Neuronal stem cell (in vitro differentiated cells): ENCODE measurements at regions not wholly inside any gene's neighbourhood (a gene's known extent, or its start where the extent isn't known, plus 50 kb on each side); places are given as distances from the start of the nearest gene placed in this dataset.
A peak's percentile ranks its signal among the peaks of the same experiment; 100 is the strongest.

ENCODE experiments used
- DNase-seq: peaks from one replicate; pipeline ENCODE4 v3.0.0-alpha.2; 2013; ENCODE audit warnings: low spot score
- H2AFZ ChIP-seq: one replicate; pipeline ENCODE4 v1.6.1; 2013; ENCODE audit warnings: mild to moderate bottlenecking, low read length, inconsistent platforms
- H2AK5ac ChIP-seq: 2 replicates; pipeline ENCODE4 v1.6.1; 2013; ENCODE audit warnings: low read depth, mild to moderate bottlenecking, inconsistent platforms, low read length, moderate library complexity, mixed read lengths
- H2BK120ac ChIP-seq: 2 replicates; pipeline ENCODE4 v1.6.1; 2013; ENCODE audit warnings: low read depth, mild to moderate bottlenecking, inconsistent platforms, low read length, moderate library complexity, mixed read lengths
- H2BK12ac ChIP-seq: one replicate; pipeline ENCODE4 v1.6.1; 2013; ENCODE audit warnings: low read length, inconsistent platforms
- H2BK15ac ChIP-seq: 2 replicates; pipeline ENCODE4 v1.6.1; 2013; ENCODE audit warnings: mild to moderate bottlenecking, low read length, inconsistent platforms, mixed read lengths
- H2BK5ac ChIP-seq: one replicate; pipeline ENCODE4 v1.6.1; 2013; ENCODE audit warnings: inconsistent platforms, mild to moderate bottlenecking, low read length, moderate library complexity
- H3K14ac ChIP-seq: one replicate; pipeline ENCODE4 v1.6.1; 2013; ENCODE audit warnings: low read length, inconsistent platforms
- H3K18ac ChIP-seq: 2 replicates; pipeline ENCODE4 v1.6.1; 2013; ENCODE audit warnings: low read length, inconsistent platforms
- H3K23ac ChIP-seq: 2 replicates; pipeline ENCODE4 v1.6.1; 2013; ENCODE audit warnings: low read depth, mild to moderate bottlenecking, mixed read lengths, low read length, inconsistent platforms; ENCODE audit not compliant: poor library complexity
- H3K27ac ChIP-seq: replicated peaks from 3 replicates; pipeline ENCODE4 v1.5.1; 2013; ENCODE audit warnings: low read length, inconsistent platforms
- H3K27me3 ChIP-seq, 3 experiments: 2 replicates each; pipeline ENCODE4 v1.6.1; 2013; ENCODE audit warnings: low read length in 3 of 3, mild to moderate bottlenecking in 2 of 3, inconsistent platforms in 1 of 3, low read depth in 1 of 3, mixed read lengths in 1 of 3, moderate library complexity in 1 of 3; ENCODE audit not compliant: control insufficient read depth in 3 of 3, insufficient read depth in 3 of 3
- H3K36me3 ChIP-seq, 2 donors: replicated peaks in 1 of 2; 2 replicates each; pipeline ENCODE4 v1.6.1; 2013; ENCODE audit warnings: low read length in 2 of 2; ENCODE audit not compliant: control insufficient read depth in 2 of 2, insufficient read depth in 2 of 2
- H3K4ac ChIP-seq: 2 replicates; pipeline ENCODE4 v1.6.1; 2013; ENCODE audit warnings: inconsistent platforms, mild to moderate bottlenecking, low read length, moderate library complexity
- H3K4me1 ChIP-seq, 2 donors: 1 replicate in 1 of 2; 2 replicates in 1 of 2; pipeline ENCODE4 v1.6.1; 2013; ENCODE audit warnings: low read length in 2 of 2, low read depth in 1 of 2; ENCODE audit not compliant: control insufficient read depth in 2 of 2, insufficient read depth in 1 of 2
- H3K4me2 ChIP-seq: one replicate; pipeline ENCODE4 v1.6.1; 2013; ENCODE audit warnings: mild to moderate bottlenecking, low read length, inconsistent platforms; ENCODE audit not compliant: insufficient read depth, poor library complexity, severe bottlenecking
- H3K4me3 ChIP-seq, 2 donors: 2 replicates each; pipeline ENCODE4 v1.5.1; 2013; ENCODE audit warnings: low read length in 2 of 2, mild to moderate bottlenecking in 2 of 2, inconsistent platforms in 1 of 2, moderate library complexity in 1 of 2
- H3K79me1 ChIP-seq: one replicate; pipeline ENCODE4 v1.6.1; 2013; ENCODE audit warnings: low read depth, mild to moderate bottlenecking, inconsistent platforms, low read length, moderate library complexity
- H3K9ac ChIP-seq: one replicate; pipeline ENCODE4 v1.6.1; 2013; ENCODE audit warnings: mild to moderate bottlenecking, low read depth, low read length, inconsistent platforms; ENCODE audit not compliant: poor library complexity
- H3K9me3 ChIP-seq, 2 donors: replicated peaks in 1 of 2; 2 replicates each; pipeline versions ENCODE3 to v1.6.1; 2013; ENCODE audit warnings: low read length in 2 of 2, mild to moderate bottlenecking in 2 of 2, inconsistent platforms in 1 of 2, low read depth in 1 of 2, mixed read lengths in 1 of 2, moderate library complexity in 1 of 2; ENCODE audit not compliant: control insufficient read depth in 2 of 2, insufficient read depth in 1 of 2
- H4K8ac ChIP-seq: one replicate; pipeline ENCODE4 v1.6.1; 2013; ENCODE audit warnings: low read depth, mild to moderate bottlenecking, inconsistent platforms, low read length, moderate library complexity
- H4K91ac ChIP-seq: one replicate; pipeline ENCODE4 v1.6.1; 2013; ENCODE audit warnings: low read length, low read depth, mild to moderate bottlenecking, inconsistent platforms; ENCODE audit not compliant: poor library complexity
- WGBS, 2 donors: extraction: QIAGEN DNeasy Blood & Tissue Kit; methylation state at CpG; one replicate each; pipeline ENCODE4 v1.1.7; 2013; ENCODE audit warnings: missing lambda C conversion rate in 2 of 2, mixed read lengths in 1 of 2; ENCODE audit not compliant: insufficient read length in 2 of 2, insufficient replicate concordance in 1 of 2; ENCODE audit errors: extremely low coverage in 2 of 2; 5-methylcytosine and 5-hydroxymethylcytosine counted together

DNA sequence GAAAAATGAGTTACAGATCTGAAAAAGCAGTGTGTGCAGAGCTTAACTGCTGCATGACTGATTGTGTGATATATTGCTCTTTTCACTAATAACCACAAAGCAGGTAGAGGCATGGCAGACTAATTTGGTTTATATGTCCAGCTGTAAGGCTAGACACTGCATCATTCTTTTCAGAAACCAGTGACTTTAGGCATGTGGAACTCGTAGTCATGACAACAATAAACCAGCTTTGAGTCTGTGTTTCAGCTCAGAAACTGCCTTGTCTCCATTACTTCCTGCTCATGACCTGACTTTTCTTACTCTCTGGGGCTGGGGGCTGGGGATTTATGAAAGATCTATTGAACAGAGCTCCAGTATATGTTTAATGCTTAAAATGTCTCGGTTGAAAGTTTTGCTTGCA lies 146.8 kb upstream of the LRIG3 start:
- Histone ChIP-seq H3K14ac (no peak overlapping the region), H2AFZ (no peak overlapping the region), H3K27ac (no peak overlapping the region), H2BK15ac (no peak overlapping the region), H3K4ac (no peak overlapping the region), H2AK5ac (no peak overlapping the region), H3K79me1 (no peaks in the 10 kb centered on the region), H3K4me3 (no peak overlapping the region), H3K4me2 (no peak overlapping the region), H3K36me3 (no peaks in the 10 kb centered on the region), H3K23ac (no peak overlapping the region), H2BK5ac (no peak overlapping the region), H4K91ac (no peak overlapping the region), H2BK12ac (no peak overlapping the region), H3K27me3 (no peaks in the 10 kb centered on the region), H4K8ac (no peak overlapping the region), H3K4me1 (peaks cover 3 to 18% of the 10 kb centered on the region in 2 donors), H3K9ac (no peak overlapping the region), H2BK120ac (no peak overlapping the region), H3K18ac (no peak overlapping the region), H3K9me3 (no peaks in the 10 kb centered on the region)
- WGBS, 2 donors, result no CpG with 5 or more reads among the region's 2 CpGs
- no peak for DNase-seq

DNA sequence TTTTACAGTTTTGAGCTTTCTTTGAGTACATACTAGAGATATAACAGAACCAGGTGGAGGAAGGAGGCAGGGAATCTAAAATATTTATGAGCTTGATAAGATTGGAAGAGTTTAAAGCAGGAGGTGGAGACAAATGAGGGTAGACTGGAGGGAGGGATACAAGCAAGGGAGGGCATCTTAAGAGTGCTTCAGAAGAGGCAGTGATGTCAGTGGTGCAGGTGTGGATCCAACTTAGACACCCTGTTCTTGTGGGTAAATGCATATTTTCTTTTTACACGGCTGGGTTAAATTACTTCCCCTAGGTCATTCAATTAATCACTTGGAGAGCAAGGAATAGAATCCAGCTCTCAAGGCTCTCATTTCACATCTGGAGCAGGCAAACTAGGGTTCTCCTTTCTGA lies 146.1 kb upstream of the LRIG3 start:
- no peak overlapping the region for H3K14ac ChIP-seq
- no peak for DNase-seq
- H3K9me3 ChIP-seq, result no peaks in the 10 kb centered on the region
- no peak overlapping the region for H3K4me2 ChIP-seq
- peaks cover 3 to 18% of the 10 kb centered on the region in 2 donors for H3K4me1 ChIP-seq
- no peaks in the 10 kb centered on the region for H3K36me3 ChIP-seq
- H3K4ac ChIP-seq, result no peak overlapping the region
- no peak overlapping the region for H2BK15ac ChIP-seq
- no peak overlapping the region for H2BK12ac ChIP-seq
- H2BK120ac ChIP-seq, result no peak overlapping the region
- no peak overlapping the region for H3K27ac ChIP-seq
- WGBS, 2 donors, result no CpG with 5 or more reads among the region's 1 CpG
- no peak overlapping the region for H4K8ac ChIP-seq
- H3K9ac ChIP-seq, result no peak overlapping the region
- no peak overlapping the region for H2BK5ac ChIP-seq
- no peak overlapping the region for H2AFZ ChIP-seq
- no peak overlapping the region for H3K4me3 ChIP-seq
- H3K23ac ChIP-seq, result no peak overlapping the region
- no peak overlapping the region for H4K91ac ChIP-seq
- H3K18ac ChIP-seq, result no peak overlapping the region
- no peaks in the 10 kb centered on the region for H3K27me3 ChIP-seq
- no peaks in the 10 kb centered on the region for H3K79me1 ChIP-seq
- H2AK5ac ChIP-seq, result no peak overlapping the region

DNA sequence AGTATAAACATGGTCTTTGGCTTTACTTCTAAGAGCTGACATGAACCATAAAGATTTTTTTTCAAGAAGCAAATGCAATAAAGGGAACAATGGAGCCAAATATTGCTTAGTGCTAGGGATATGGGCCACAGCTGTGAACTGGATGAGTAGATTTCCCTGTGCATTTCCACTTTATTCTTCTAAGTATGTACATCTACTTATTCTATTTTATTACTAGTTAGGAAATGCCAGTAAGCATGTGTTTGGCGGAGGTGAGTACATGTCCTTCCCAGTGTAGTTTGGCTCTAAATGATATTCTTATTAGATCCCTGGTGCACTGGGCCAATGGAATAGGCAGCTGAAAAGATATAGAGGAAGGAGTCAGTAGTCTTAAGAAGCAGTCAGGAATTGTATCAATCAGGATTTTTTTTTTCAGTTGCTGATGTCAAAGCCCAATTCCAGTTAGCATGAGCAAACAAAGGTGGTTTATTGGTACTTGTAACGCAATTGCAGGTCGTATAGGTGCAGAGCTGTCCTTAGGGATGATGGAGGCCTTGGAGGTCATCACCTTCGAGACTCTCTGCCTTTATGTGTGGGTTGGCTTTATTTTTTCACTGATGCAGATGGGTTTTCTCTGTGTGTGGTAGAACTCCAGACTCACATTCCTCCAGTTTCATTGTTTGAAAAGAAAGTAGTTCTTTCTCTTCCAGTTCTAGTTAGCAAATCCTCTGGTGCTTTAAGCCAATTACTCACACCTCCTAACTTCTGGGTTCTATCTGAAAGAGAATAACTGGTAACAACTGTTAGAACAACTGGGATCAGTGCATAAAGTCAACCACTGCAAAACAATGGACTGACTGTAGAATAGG lies 139.0 kb upstream of the LRIG3 start:
- Histone ChIP-seq H4K91ac (no peak overlapping the region), H3K27me3 (no peaks in the 10 kb centered on the region), H3K4me1 (peaks cover 4 to 6% of the 10 kb centered on the region in 2 donors), H3K4me3 (no peak overlapping the region), H3K27ac (peak overlapping the region; percentile 73), H2AFZ (peak overlapping the region; percentile 32), H3K18ac (no peak overlapping the region), H3K9ac (no peak overlapping the region), H2BK120ac (no peak overlapping the region), H3K4me2 (no peak overlapping the region), H2BK15ac (no peak overlapping the region), H2AK5ac (no peak overlapping the region), H3K23ac (no peak overlapping the region), H2BK12ac (no peak overlapping the region), H3K36me3 (no peaks in the 10 kb centered on the region), H3K9me3 (peaks cover 0 to 2% of the 10 kb centered on the region in 2 donors), H2BK5ac (no peak overlapping the region), H3K14ac (no peak overlapping the region), H4K8ac (no peak overlapping the region), H3K79me1 (no peaks in the 10 kb centered on the region), H3K4ac (no peak overlapping the region)
- peak; percentile 51 for DNase-seq
- no CpG with 5 or more reads among the region's 4 CpGs for whole genome bisulfite sequencing, 2 donors

DNA sequence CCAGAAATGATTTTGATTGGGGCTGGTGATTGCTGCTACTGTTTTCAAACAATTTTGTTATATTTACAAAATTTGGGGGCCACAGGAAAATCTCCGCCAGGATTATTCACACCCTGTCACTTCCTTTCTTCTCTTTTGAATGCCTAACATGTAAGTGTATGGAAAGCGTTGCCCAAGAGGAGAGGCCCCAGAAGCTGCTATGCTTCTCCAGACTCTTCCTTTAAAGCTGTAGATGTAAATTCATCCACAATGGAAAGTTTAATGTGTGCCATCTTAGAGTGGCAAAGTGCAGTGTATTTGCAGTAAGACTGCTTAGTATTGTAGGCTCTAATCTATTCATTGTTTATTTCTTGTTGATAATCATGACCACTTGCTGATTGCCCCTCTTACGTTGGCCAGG lies 136.7 kb upstream of the LRIG3 start:
- no peak overlapping the region for H4K8ac ChIP-seq
- H3K36me3 ChIP-seq, result no peaks in the 10 kb centered on the region
- H2BK15ac ChIP-seq, result no peak overlapping the region
- H3K27me3 ChIP-seq, result no peaks in the 10 kb centered on the region
- no peak overlapping the region for H4K91ac ChIP-seq
- H3K4ac ChIP-seq, result no peak overlapping the region
- no peak overlapping the region for H3K27ac ChIP-seq
- no peak overlapping the region for H2AK5ac ChIP-seq
- no peak overlapping the region for H3K18ac ChIP-seq
- peaks cover 4 to 6% of the 10 kb centered on the region in 2 donors for H3K4me1 ChIP-seq
- no peak overlapping the region for H3K4me2 ChIP-seq
- no peak overlapping the region for H3K23ac ChIP-seq
- H2AFZ ChIP-seq, result peak overlapping the region; percentile 56
- no peak overlapping the region for H2BK5ac ChIP-seq
- H3K4me3 ChIP-seq, result no peak overlapping the region
- H2BK12ac ChIP-seq, result no peak overlapping the region
- H3K79me1 ChIP-seq, result no peaks in the 10 kb centered on the region
- peaks cover 0 to 2% of the 10 kb centered on the region in 2 donors for H3K9me3 ChIP-seq
- DNase-seq, result no peak
- WGBS, 2 donors, result no CpG with 5 or more reads among the region's 3 CpGs
- no peak overlapping the region for H2BK120ac ChIP-seq
- no peak overlapping the region for H3K14ac ChIP-seq
- no peak overlapping the region for H3K9ac ChIP-seq
